Loucy (cell line): ENCODE measurements at regions not wholly inside any gene's neighbourhood (a gene's known extent, or its start where the extent isn't known, plus 50 kb on each side); places are given as distances from the start of the nearest gene placed in this dataset.

Experiments used
- EZH2phosphoT487 ChIP-seq: fragments of 200-600 bp; IDR thresholded peaks from 2 replicates; pipeline ENCODE4 v1.6.1; 2018; ENCODE audit warnings: antibody characterized with exemption, mild to moderate bottlenecking, moderate library complexity, borderline replicate concordance
- TF ChIP-seq, protein P1 (sequence below): fragments of 200-600 bp; sonication (generic); conservative IDR thresholded peaks from 2 replicates; pipeline ENCODE4 v1.5.1; 2014; ENCODE audit warnings: mild to moderate bottlenecking, antibody characterized with exemption, low read length

DNA sequence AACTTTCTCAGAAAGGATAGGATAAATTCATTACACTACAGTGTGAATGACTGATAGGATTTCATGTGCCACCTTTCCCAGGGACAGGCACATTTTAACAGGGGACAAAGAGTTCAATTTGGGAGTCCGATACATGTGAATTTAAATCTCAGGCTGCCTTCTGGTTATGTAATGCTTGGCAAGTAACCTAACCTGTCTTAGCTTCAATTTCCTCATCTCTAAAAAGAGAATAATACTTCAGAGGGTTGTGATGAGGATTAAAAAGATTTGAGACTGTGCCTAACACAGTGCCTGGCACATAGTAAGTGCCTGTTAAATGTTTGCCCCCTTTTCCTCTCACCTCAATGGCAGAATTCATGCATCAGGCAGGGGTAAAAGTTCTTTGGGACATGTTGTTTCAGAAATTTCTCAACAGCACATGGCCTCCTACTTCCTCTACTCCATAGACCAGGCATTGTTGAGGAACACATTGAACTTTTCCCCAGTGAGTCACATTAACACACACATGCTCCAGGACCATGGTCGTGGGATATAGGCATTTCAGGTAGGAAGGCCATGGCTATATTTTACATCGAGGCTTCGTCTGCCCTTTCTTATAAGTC, 94.6 kb upstream of the EGFLAM start:
- TF ChIP-seq, protein P1, sequence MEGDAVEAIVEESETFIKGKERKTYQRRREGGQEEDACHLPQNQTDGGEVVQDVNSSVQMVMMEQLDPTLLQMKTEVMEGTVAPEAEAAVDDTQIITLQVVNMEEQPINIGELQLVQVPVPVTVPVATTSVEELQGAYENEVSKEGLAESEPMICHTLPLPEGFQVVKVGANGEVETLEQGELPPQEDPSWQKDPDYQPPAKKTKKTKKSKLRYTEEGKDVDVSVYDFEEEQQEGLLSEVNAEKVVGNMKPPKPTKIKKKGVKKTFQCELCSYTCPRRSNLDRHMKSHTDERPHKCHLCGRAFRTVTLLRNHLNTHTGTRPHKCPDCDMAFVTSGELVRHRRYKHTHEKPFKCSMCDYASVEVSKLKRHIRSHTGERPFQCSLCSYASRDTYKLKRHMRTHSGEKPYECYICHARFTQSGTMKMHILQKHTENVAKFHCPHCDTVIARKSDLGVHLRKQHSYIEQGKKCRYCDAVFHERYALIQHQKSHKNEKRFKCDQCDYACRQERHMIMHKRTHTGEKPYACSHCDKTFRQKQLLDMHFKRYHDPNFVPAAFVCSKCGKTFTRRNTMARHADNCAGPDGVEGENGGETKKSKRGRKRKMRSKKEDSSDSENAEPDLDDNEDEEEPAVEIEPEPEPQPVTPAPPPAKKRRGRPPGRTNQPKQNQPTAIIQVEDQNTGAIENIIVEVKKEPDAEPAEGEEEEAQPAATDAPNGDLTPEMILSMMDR, result no peak
- no peak for TF ChIP-seq EZH2phosphoT487
